ENCODE measurements at regions not wholly inside any gene's neighbourhood (a gene's known extent, or its start where the extent isn't known, plus 50 kb on each side); places are given as distances from the start of the nearest gene placed in this dataset.
A peak's percentile ranks its signal among the peaks of the same experiment; 100 is the strongest.

GRCh38 chr2:239581352-239581901 lies 180.6 kb upstream of the HDAC4 start:
- DNase-seq (peak in 2 of 5 donors; percentile 6 to 48), ATAC-seq (no peak)
- Histone ChIP-seq H3K27ac (no peak overlapping the region), H3K9me3 (no peaks in the 10 kb centered on the region), H3K27me3 (peaks cover 0 to 25% (median 7%) of the 10 kb centered on the region in 9 donors), H3K4me3 (no peak overlapping the region), H3K4me1 (no peaks in the 10 kb centered on the region), H3K36me3 (no peaks in the 10 kb centered on the region)
- intact Hi-C loops (cut with DNase I), result no loop called here
- WGBS, 4 donors, result 61 to 85% (median 78%) methylated on average over 6 to 21 of the region's 21 CpGs
- no peak for TF ChIP-seq CTCF (IDR thresholded peaks at IDR 0.05)
- no peak for TF ChIP-seq POLR2A (IDR thresholded peaks at IDR 0.05)

GRCh38 chr2:239580199-239580527 lies 179.3 kb upstream of the HDAC4 start:
- 63 to 92% (median 76%) methylated on average over 3 of the region's 3 CpGs for WGBS, 4 donors

GRCh38 chr2:239579524-239580198 lies 178.8 kb upstream of the HDAC4 start:
- Histone ChIP-seq H3K36me3 (no peaks in the 10 kb centered on the region), H3K4me1 (no peaks in the 10 kb centered on the region), H3K4me3 (no peak overlapping the region), H3K9me3 (peaks cover 0 to 6% (median 0%) of the 10 kb centered on the region in 12 donors), H3K27ac (no peak overlapping the region), H3K27me3 (peaks cover 0 to 31% (median 9%) of the 10 kb centered on the region in 9 donors)
- DNase-seq (peak in 2 of 5 donors; percentile 2 to 10), ATAC-seq (no peak)
- intact Hi-C loops (cut with DNase I), result no loop called here
- 89 to 98% (median 90%) methylated on average over 5 to 7 of the region's 7 CpGs for whole genome bisulfite sequencing, 4 donors
- TF ChIP-seq POLR2A (IDR thresholded peaks at IDR 0.05) (no peak), CTCF (IDR thresholded peaks at IDR 0.05) (no peak)

More at GRCh38 chr2:239580199-239580527, 179.3 kb upstream of the HDAC4 start:
- DNase-seq, result peak in 1 of 5 donors; percentile 4
- peaks cover 0 to 6% (median 0%) of the 10 kb centered on the region in 12 donors for H3K9me3 ChIP-seq
- TF ChIP-seq POLR2A (IDR thresholded peaks at IDR 0.05), result no peak
- TF ChIP-seq CTCF (IDR thresholded peaks at IDR 0.05), result no peak
- H3K4me1 ChIP-seq, result no peaks in the 10 kb centered on the region
- peaks cover 0 to 31% (median 9%) of the 10 kb centered on the region in 9 donors for H3K27me3 ChIP-seq
- no peak overlapping the region for H3K27ac ChIP-seq
- no peaks in the 10 kb centered on the region for H3K36me3 ChIP-seq
- no peak overlapping the region for H3K4me3 ChIP-seq
- no peak for ATAC-seq
- intact Hi-C loops (cut with DNase I), result no loop called here

- peak in 2 of 5 donors; percentile 0 to 44 for DNase-seq
- Histone ChIP-seq H3K9me3 (peaks cover 0 to 6% (median 0%) of the 10 kb centered on the region in 12 donors), H3K27ac (no peak overlapping the region), H3K4me3 (no peak overlapping the region), H3K4me1 (no peaks in the 10 kb centered on the region), H3K27me3 (peaks cover 0 to 31% (median 10%) of the 10 kb centered on the region in 9 donors), H3K36me3 (no peaks in the 10 kb centered on the region)
- no peak for ATAC-seq
- 89 to 92% (median 91%) methylated on average over 8 to 12 of the region's 12 CpGs for WGBS, 4 donors
- intact Hi-C loops (cut with DNase I), result no loop called here
- no peak for TF ChIP-seq POLR2A (IDR thresholded peaks at IDR 0.05)
- no peak for TF ChIP-seq CTCF (IDR thresholded peaks at IDR 0.05)
Measured at GRCh38 chr2:239579081-239579480, 178.3 kb upstream of the HDAC4 start.
